ENCODE measurements at regions not wholly inside any gene's neighbourhood (a gene's known extent, or its start where the extent isn't known, plus 50 kb on each side); places are given as distances from the start of the nearest gene placed in this dataset.

- Histone ChIP-seq H3K36me3 (no peaks in the 10 kb centered on the region), H3K27ac (no peak overlapping the region), H3K9me3 (peaks cover 0 to 10% (median 0%) of the 10 kb centered on the region in 4 donors), H3K27me3 (no peaks in the 10 kb centered on the region), H3K4me1 (peaks cover 0 to 63% (median 21%) of the 10 kb centered on the region in 4 donors), H3K4me3 (no peak overlapping the region)
- 87 to 91% methylated on average over 4 of the region's 4 CpGs for WGBS, 2 donors
- no peak for DNase-seq (ENCODE audit: low spot score in 2 of 2)
- TF ChIP-seq POLR2A (IDR thresholded peaks at IDR 0.05) (no peak), EP300 (IDR thresholded peaks at IDR 0.05) (no peak)
- TF ChIP-seq, protein P1, sequence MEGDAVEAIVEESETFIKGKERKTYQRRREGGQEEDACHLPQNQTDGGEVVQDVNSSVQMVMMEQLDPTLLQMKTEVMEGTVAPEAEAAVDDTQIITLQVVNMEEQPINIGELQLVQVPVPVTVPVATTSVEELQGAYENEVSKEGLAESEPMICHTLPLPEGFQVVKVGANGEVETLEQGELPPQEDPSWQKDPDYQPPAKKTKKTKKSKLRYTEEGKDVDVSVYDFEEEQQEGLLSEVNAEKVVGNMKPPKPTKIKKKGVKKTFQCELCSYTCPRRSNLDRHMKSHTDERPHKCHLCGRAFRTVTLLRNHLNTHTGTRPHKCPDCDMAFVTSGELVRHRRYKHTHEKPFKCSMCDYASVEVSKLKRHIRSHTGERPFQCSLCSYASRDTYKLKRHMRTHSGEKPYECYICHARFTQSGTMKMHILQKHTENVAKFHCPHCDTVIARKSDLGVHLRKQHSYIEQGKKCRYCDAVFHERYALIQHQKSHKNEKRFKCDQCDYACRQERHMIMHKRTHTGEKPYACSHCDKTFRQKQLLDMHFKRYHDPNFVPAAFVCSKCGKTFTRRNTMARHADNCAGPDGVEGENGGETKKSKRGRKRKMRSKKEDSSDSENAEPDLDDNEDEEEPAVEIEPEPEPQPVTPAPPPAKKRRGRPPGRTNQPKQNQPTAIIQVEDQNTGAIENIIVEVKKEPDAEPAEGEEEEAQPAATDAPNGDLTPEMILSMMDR (IDR thresholded peaks at IDR 0.05) = no peak
Measured at GRCh38 chr2:42871372-42871771, 79.0 kb upstream of the HAAO start.

DNA sequence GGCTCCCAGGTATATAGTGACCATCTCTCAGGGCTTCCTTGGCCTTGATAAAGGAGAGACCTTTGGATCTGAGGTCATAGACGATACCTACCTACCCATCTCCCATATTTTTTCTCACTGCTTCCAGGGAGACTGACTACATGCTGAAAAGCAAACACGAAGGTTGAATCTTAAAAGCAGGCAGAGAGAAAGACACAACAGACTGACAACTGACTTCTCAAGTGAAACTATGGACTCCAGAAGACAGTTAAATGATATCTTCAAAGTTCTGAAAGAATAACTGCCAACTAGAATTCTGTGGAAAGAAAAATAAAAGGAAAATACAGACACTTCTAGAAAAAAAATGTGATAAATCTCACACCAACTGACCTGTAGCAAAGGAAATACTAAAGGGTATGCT, 76.5 kb upstream of the HAAO start:
- 94 to 95% methylated on average over 2 of the region's 2 CpGs for WGBS, 2 donors
- Histone ChIP-seq H3K36me3 (no peaks in the 10 kb centered on the region), H3K4me3 (no peak overlapping the region), H3K4me1 (peaks cover 0 to 49% (median 5%) of the 10 kb centered on the region in 4 donors), H3K27ac (peak overlapping the region in 1 of 4 donors; percentile 4), H3K9me3 (peaks cover 0 to 10% (median 0%) of the 10 kb centered on the region in 4 donors), H3K27me3 (no peaks in the 10 kb centered on the region)
- DNase-seq (ENCODE audit: low spot score in 2 of 2) = no peak
- TF ChIP-seq, protein P1 (IDR thresholded peaks at IDR 0.05) = no peak
- no peak for TF ChIP-seq EP300 (IDR thresholded peaks at IDR 0.05)
- no peak for TF ChIP-seq POLR2A (IDR thresholded peaks at IDR 0.05)

- H3K27ac ChIP-seq = peak overlapping the region in 1 of 4 donors; percentile 77
- no peak for TF ChIP-seq EP300 (IDR thresholded peaks at IDR 0.05)
- TF ChIP-seq, protein P1 (IDR thresholded peaks at IDR 0.05) = no peak
- no peak for DNase-seq (ENCODE audit: low spot score in 2 of 2)
- H3K36me3 ChIP-seq = no peaks in the 10 kb centered on the region
- H3K4me3 ChIP-seq = no peak overlapping the region
- WGBS, 2 donors = 83 to 96% methylated on average over 1 to 3 of the region's 3 CpGs
- H3K4me1 ChIP-seq = peaks cover 0 to 41% (median 4%) of the 10 kb centered on the region in 4 donors
- H3K9me3 ChIP-seq = peaks cover 0 to 10% (median 0%) of the 10 kb centered on the region in 4 donors
- no peaks in the 10 kb centered on the region for H3K27me3 ChIP-seq
Measured at GRCh38 chr2:42868096-42868495, 75.7 kb upstream of the HAAO start.

- WGBS, 2 donors = 72 to 76% methylated on average over 11 of the region's 11 CpGs
- Histone ChIP-seq H3K4me1 (peaks cover 0 to 34% (median under 1%) of the 10 kb centered on the region in 4 donors), H3K27me3 (no peaks in the 10 kb centered on the region), H3K27ac (peak overlapping the region; percentile 31 to 77 (median 69)), H3K36me3 (no peaks in the 10 kb centered on the region), H3K9me3 (peaks cover 0 to 10% (median 0%) of the 10 kb centered on the region in 4 donors), H3K4me3 (no peak overlapping the region)
- TF ChIP-seq EP300 (IDR thresholded peaks at IDR 0.05) (peak in 1 of 2 donors; percentile 41), POLR2A (IDR thresholded peaks at IDR 0.05) (no peak)
- TF ChIP-seq, protein P1 (IDR thresholded peaks at IDR 0.05) = no peak
- DNase-seq (ENCODE audit: low spot score in 2 of 2) = no peak
Measured at GRCh38 chr2:42867093-42868065, 75.0 kb upstream of the HAAO start.

All from tibial nerve (tissue), 4 donors.